Fibroblast of lung (primary cell): ENCODE measurements at regions not wholly inside any gene's neighbourhood (a gene's known extent, or its start where the extent isn't known, plus 50 kb on each side); places are given as distances from the start of the nearest gene placed in this dataset.

Experiments
- DNase-seq, 2 donors: peaks; one replicate each; pipeline versions ENCODE4 v3.0.0 to v3.0.0-alpha.2; 2010; ENCODE audit warnings: low read depth in 2 of 2
- H2AFZ ChIP-seq: 2 replicates; pipeline ENCODE4 v1.5.1; 2012; ENCODE audit warnings: low read length, control low read depth, inconsistent platforms
- H3K27ac ChIP-seq: 2 replicates; pipeline ENCODE4 v1.5.1; 2011; ENCODE audit warnings: low read length, control low read depth; ENCODE audit not compliant: insufficient read depth
- H3K27me3 ChIP-seq: 2 replicates; pipeline ENCODE4 v1.5.1; 2011; ENCODE audit warnings: mild to moderate bottlenecking, low read length; ENCODE audit not compliant: control insufficient read depth, insufficient read depth
- H3K36me3 ChIP-seq: 2 replicates; pipeline ENCODE4 v1.5.1; 2011; ENCODE audit warnings: low read length; ENCODE audit not compliant: control insufficient read depth, insufficient read depth
- H3K4me1 ChIP-seq: 2 replicates; pipeline ENCODE4 v1.5.1; 2011; ENCODE audit warnings: low read length; ENCODE audit not compliant: control insufficient read depth, insufficient read depth; ENCODE audit errors: extremely low read depth
- H3K4me2 ChIP-seq: 2 replicates; pipeline ENCODE4 v1.5.1; 2011; ENCODE audit warnings: low read length, control low read depth; ENCODE audit not compliant: insufficient read depth; ENCODE audit errors: extremely low read depth
- H3K4me3 ChIP-seq, 4 experiments: fragments of 200-600 bp in 1 of 4; sonication (generic) in 1 of 4; replicated peaks in 1 of 4; 2 replicates each; pipeline ENCODE4 v1.5.1; 2011 to 2016; ENCODE audit warnings: low read length in 4 of 4, low read depth in 3 of 4, mild to moderate bottlenecking in 3 of 4, control low read depth in 2 of 4, inconsistent platforms in 1 of 4, mixed read lengths in 1 of 4; ENCODE audit not compliant: insufficient read depth in 1 of 4; ENCODE audit errors: control extremely low read depth in 1 of 4
- H3K79me2 ChIP-seq: 2 replicates; pipeline ENCODE4 v1.5.1; 2012; ENCODE audit warnings: mild to moderate bottlenecking, low read length, inconsistent platforms; ENCODE audit not compliant: control insufficient read depth, insufficient read depth
- H3K9ac ChIP-seq: 2 replicates; pipeline ENCODE4 v1.5.1; 2011; ENCODE audit warnings: mild to moderate bottlenecking, low read length, control low read depth; ENCODE audit not compliant: insufficient read depth
- H3K9me3 ChIP-seq: 2 replicates; pipeline ENCODE4 v1.5.1; 2012; ENCODE audit warnings: low read depth, low read length; ENCODE audit not compliant: control insufficient read depth, insufficient read depth
- H4K20me1 ChIP-seq: 2 replicates; pipeline ENCODE4 v1.5.1; 2011; ENCODE audit warnings: low read length; ENCODE audit not compliant: control insufficient read depth, insufficient read depth; ENCODE audit errors: extremely low read depth
- EZH2 ChIP-seq: IDR thresholded peaks from 2 replicates; pipeline ENCODE4 v1.5.1; 2012; ENCODE audit warnings: low read length, control low read depth, mild to moderate bottlenecking; ENCODE audit errors: missing control alignments
- TF ChIP-seq, protein P1 (sequence below), 2 donors: IDR thresholded peaks in 1 of 2; conservative IDR thresholded peaks in 1 of 2; 1 replicate in 1 of 2; 2 replicates in 1 of 2; pipeline ENCODE4 v1.5.1; 2011 to 2012; ENCODE audit warnings: low read length in 2 of 2, control low read depth in 1 of 2, inconsistent platforms in 1 of 2, low read depth in 1 of 2, mild to moderate bottlenecking in 1 of 2

GRCh38 chr21:25491267-25491666 lies 116.0 kb downstream of the MRPL39 start:
- no peaks in the 10 kb centered on the region for H3K4me1 ChIP-seq
- no peak overlapping the region for H3K4me2 ChIP-seq
- no peak overlapping the region for H3K9ac ChIP-seq
- H3K27me3 ChIP-seq = no peaks in the 10 kb centered on the region
- TF ChIP-seq, protein P1, sequence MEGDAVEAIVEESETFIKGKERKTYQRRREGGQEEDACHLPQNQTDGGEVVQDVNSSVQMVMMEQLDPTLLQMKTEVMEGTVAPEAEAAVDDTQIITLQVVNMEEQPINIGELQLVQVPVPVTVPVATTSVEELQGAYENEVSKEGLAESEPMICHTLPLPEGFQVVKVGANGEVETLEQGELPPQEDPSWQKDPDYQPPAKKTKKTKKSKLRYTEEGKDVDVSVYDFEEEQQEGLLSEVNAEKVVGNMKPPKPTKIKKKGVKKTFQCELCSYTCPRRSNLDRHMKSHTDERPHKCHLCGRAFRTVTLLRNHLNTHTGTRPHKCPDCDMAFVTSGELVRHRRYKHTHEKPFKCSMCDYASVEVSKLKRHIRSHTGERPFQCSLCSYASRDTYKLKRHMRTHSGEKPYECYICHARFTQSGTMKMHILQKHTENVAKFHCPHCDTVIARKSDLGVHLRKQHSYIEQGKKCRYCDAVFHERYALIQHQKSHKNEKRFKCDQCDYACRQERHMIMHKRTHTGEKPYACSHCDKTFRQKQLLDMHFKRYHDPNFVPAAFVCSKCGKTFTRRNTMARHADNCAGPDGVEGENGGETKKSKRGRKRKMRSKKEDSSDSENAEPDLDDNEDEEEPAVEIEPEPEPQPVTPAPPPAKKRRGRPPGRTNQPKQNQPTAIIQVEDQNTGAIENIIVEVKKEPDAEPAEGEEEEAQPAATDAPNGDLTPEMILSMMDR (conservative IDR thresholded peaks at IDR 0.05 in 1 of 2, IDR thresholded peaks at IDR 0.05 in 1 of 2; ENCODE audit: low read depth in 1 of 2, low read length in 2 of 2) = no peak
- TF ChIP-seq EZH2 = no peak
- H3K79me2 ChIP-seq = no peaks in the 10 kb centered on the region
- no peak overlapping the region for H2AFZ ChIP-seq
- H3K36me3 ChIP-seq = no peaks in the 10 kb centered on the region
- H3K4me3 ChIP-seq = no peak overlapping the region
- no peaks in the 10 kb centered on the region for H3K9me3 ChIP-seq
- no peak overlapping the region for H3K27ac ChIP-seq
- DNase-seq = no peak
- no peaks in the 10 kb centered on the region for H4K20me1 ChIP-seq

DNA sequence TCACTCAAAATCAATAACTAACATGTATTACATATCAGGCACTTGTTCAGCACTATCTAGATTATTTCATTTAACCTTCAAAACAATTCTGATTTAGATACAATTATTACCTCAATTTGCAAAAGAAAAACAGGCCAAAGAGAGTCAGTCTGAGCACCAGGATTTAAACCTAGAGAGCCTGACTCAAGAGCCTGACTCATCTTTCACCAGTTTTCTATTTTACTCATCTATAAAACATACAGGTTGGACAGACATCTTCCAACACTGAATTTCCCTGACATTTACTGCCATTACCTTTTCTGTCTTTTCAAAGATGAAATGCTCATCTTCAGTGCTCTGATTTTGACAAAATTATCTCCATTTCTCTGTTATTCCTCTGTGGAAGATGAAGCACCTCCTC lies 116.5 kb downstream of the MRPL39 start:
- Histone ChIP-seq H3K27me3 (no peaks in the 10 kb centered on the region), H3K4me1 (no peaks in the 10 kb centered on the region), H3K4me2 (no peak overlapping the region), H4K20me1 (no peaks in the 10 kb centered on the region), H2AFZ (no peak overlapping the region), H3K27ac (no peak overlapping the region), H3K9ac (no peak overlapping the region), H3K9me3 (no peaks in the 10 kb centered on the region), H3K4me3 (no peak overlapping the region), H3K79me2 (no peaks in the 10 kb centered on the region), H3K36me3 (no peaks in the 10 kb centered on the region)
- TF ChIP-seq, protein P1 (conservative IDR thresholded peaks at IDR 0.05 in 1 of 2, IDR thresholded peaks at IDR 0.05 in 1 of 2; ENCODE audit: low read depth in 1 of 2, low read length in 2 of 2) = no peak
- no peak for TF ChIP-seq EZH2
- no peak for DNase-seq

GRCh38 chr21:25489673-25490072 lies 117.6 kb downstream of the MRPL39 start:
- H3K9me3 ChIP-seq = no peaks in the 10 kb centered on the region
- no peak overlapping the region for H3K27ac ChIP-seq
- no peaks in the 10 kb centered on the region for H3K36me3 ChIP-seq
- H4K20me1 ChIP-seq = no peaks in the 10 kb centered on the region
- H2AFZ ChIP-seq = no peak overlapping the region
- no peaks in the 10 kb centered on the region for H3K79me2 ChIP-seq
- TF ChIP-seq, protein P1 (conservative IDR thresholded peaks at IDR 0.05 in 1 of 2, IDR thresholded peaks at IDR 0.05 in 1 of 2; ENCODE audit: low read depth in 1 of 2, low read length in 2 of 2) = no peak
- TF ChIP-seq EZH2 = no peak
- no peaks in the 10 kb centered on the region for H3K4me1 ChIP-seq
- DNase-seq = no peak
- H3K27me3 ChIP-seq = no peaks in the 10 kb centered on the region
- H3K4me3 ChIP-seq = no peak overlapping the region
- H3K9ac ChIP-seq = no peak overlapping the region
- no peak overlapping the region for H3K4me2 ChIP-seq
